ENCODE measurements at regions not wholly inside any gene's neighbourhood (a gene's known extent, or its start where the extent isn't known, plus 50 kb on each side); places are given as distances from the start of the nearest gene placed in this dataset.
"Not testable (repeated sequence)": the region's sequence is repeated elsewhere in the genome, so short reads cannot be mapped to it uniquely, and the experiment has no call there.

- not testable (repeated sequence) for DNase-seq
Measured at GRCh38 chr1:81244612-81245011, 556.1 kb upstream of the ADGRL2 start.

- DNase-seq = no peak
Measured at GRCh38 chr1:81242103-81242502, 558.6 kb upstream of the ADGRL2 start.

DNA sequence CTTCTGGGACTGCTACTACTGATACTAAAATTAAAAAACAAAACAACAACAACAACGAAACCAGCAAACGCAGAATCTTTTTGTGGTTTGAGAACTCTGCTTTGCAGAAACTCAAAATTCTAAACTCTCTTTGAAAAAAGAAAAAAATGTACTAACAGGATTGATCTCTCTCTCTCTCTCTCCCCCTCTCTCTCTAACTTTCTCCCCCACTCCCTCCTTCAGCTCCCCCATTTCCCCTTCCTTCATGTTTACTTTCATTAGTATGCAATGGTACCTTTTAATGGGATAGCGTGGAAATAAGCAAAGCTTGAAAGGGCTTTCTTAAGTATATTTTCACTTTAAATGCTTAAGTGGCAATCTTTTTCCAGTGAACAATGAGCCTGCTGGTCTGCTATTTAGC lies 562.6 kb upstream of the ADGRL2 start:
- DNase-seq = no peak

DNA sequence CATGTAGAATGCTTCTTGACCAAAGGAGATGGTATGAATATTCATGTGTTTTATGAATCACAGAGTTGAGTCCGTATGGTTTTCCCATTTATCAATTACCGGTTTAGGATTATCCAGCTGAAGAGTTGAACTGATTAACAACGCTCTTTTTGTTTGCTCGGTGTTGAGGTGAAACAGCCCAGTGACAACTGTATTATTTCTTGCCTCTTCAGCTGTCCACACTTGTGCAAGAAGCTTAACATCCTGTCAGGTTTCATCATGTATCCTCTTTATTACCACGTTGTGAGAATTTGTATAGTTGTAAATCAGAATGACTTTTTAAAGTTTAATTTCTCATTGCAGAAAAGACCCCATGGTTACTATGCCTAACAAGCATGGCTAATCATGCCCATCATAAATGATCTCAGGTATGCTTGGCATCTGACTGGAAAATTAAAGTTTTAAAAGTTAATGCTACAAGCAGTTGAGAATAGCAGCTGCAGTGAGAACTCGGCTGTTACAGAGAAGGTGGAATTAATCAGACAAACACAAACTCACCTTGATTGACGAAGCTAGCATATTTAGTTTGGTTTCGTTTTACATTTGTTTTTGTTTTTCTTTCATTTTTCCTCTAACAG lies 563.2 kb upstream of the ADGRL2 start:
- no peak for DNase-seq

GRCh38 chr1:81234237-81234636 lies 566.5 kb upstream of the ADGRL2 start:
- no peak for DNase-seq

DNA sequence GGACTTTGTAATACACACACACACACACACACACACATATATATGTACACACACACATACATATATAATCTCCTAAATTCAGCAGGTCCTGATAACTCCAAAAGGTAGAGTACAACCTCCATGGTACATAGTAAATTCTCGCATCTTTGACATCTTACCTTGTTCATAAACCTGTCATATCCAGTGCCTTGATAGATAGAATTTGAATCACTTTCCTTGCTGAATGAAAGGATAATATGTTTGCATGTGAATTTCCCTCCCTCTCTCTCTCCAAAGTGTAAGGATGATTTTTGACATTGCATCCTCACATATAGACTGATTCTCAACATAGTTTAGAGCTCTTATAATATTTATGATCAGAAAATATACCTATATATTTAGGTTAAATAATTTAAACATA lies 567.1 kb upstream of the ADGRL2 start:
- DNase-seq = no peak

GRCh38 chr1:81232420-81232819 lies 568.3 kb upstream of the ADGRL2 start:
- no peak for DNase-seq

DNA sequence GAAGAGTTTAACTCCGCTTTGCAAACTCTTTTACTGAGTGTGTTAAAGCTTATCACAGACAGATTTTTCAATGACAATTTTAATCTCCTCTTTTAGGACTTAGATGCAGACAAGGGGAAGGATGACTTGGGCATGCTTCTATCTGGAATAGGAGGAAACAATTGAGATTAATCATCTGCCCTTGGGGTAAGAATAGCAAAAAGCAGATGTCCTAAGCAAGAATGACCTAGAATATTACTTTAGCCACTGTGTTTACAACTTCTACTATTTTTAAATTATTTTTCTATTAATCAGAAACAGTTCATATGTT lies 569.0 kb upstream of the ADGRL2 start:
- DNase-seq = no peak

DNA sequence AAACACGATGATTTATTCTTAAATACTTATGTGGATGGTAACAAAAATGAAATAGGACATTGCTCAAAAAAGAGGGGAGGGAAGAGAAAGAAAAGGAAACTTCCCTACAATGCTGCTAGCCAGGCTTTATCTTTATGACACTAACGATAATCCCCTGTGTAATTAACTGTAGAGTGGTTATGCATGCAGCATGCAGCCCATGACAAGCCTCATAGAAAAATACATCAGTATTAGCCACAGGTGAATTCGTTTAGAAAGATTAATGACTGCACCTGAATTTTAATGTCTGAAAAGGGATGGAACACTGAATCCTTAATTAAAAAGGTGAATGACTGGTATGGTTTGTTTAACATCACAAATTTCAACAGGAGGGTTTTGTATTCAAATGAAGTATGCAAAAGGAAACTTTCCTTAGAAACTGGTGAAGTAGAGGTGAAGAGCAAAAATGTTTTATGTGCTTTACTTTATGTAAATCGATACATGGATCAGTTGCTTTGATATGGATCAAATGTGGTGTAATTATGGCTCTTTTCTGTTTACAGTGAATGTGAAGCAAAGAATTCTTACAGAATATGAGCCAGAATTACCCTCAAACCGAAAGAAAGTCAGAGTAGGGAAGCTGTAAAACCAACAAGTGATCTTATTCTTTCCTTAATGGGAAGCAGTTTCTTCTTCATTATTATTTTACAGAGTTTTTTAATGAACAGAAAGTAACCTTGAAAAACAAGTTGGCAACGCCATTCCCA lies 569.6 kb upstream of the ADGRL2 start:
- DNase-seq = no peak

DNA sequence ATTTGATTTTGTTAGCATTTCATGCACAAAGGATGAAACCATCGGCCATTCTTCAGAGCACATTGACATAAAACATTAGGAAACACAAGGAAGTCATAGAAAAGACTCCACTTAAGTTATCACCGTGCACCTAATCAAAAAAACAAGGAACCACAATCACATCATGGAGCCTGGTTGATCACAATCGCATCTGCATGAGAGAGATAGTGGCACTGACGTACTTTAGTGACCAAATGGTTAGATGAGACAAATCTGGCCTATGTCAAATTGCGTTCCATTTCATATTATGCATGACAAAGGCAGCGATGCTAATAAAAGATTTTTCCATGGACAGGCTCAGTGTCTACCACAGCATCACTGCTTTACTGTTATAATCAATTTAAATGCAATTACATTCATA lies 571.8 kb upstream of the ADGRL2 start:
- no peak for DNase-seq

DNA sequence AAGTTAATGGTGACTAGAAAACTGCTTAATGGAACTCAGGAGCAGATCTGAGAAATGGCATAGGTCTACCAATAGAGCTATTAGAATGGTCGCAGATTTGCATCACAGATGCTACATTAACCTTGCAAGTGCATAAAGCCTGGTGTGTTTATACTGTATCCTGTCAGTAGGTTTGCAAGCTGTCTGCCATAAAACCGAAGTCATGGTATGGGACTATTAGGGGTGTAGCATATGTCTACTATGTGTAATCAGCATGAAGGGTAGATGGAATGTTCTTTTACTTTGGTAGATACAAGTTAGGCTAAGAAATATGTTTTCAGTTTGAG lies 574.2 kb upstream of the ADGRL2 start:
- DNase-seq = no peak

GRCh38 chr1:81225789-81226602 lies 574.7 kb upstream of the ADGRL2 start:
- DNase-seq = no peak

DNA sequence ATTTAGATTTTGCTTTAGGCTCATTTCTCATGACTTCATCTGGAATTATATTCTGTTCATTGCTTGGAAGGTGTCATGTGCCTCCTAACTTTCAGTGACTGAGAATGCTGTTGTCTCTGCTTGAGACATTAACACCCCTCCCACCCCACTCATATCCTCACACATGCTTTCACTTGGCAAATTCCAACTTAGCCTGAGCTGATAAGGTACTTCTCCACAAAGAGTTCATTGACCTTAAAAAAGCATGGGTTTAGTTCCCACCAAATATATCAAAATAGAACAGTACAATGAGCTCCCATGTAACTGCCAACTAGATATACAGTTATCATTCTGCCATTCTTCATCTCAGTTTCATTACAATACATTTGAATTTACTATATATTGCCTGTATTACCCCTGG lies 576.5 kb upstream of the ADGRL2 start:
- DNase-seq = no peak

DNA sequence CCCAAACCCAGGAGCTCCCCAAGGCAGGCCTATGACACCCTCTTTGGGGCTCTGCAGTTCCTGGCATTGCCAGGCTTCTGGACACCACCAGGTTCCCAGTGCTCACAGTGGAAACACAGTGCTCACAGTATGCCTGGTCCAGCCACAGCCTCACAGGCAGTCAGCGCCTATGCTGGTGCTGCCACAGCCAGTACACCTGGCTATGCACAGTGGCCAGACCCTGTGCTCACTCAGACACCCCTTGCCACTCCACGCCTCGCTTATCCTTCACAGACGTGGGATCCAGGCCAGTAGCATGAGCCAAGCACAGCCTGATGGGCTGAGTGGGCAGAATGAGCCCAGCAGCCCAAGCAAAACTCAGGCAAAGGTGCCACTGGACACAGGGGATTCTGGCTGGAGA lies 579.2 kb upstream of the ADGRL2 start:
- DNase-seq = no peak

- DNase-seq = no peak
Measured at GRCh38 chr1:81220614-81221071, 580.1 kb upstream of the ADGRL2 start.

DNA sequence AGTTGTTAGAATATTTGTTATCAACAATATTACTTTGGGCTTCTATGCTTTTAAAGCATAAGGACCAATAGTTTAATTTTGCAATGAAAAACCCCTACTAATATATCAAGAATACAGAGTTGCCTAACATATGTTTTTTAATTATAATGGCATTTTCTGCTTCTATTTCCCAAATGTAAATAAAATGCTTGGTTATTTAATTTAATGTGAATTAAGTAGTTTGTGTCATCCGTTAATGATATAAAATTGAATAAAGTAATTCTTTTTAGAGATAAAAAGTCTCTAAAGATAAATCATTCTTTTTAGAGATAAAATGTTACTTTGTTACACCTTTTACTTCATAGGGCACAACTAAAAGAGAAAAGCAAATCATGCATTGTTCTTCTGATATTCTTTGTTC lies 583.7 kb upstream of the ADGRL2 start:
- no peak for DNase-seq

GRCh38 chr1:81213279-81213678 lies 587.5 kb upstream of the ADGRL2 start:
- DNase-seq = no peak

GRCh38 chr1:81209461-81209860 lies 591.3 kb upstream of the ADGRL2 start:
- DNase-seq = no peak

DNA sequence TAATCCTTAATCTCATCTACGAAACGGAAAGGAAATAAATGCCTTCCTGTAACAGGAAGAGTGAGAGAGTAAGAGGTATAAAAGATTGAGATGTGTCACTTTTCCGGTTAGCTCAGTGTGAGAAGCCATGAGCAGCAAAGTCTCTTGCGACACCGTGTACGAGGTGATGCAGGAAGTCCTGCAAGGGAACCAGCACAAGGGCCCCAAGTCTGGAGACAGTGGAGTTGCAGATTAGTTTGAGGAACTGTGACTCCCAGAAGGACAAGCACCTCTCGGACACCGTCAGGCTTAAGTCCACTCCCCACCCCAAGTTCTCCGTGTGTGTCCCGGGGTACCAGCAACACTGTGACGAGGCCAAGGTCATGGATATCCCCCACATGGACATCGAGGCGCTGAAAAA lies 592.3 kb upstream of the ADGRL2 start:
- no peak for DNase-seq

DNA sequence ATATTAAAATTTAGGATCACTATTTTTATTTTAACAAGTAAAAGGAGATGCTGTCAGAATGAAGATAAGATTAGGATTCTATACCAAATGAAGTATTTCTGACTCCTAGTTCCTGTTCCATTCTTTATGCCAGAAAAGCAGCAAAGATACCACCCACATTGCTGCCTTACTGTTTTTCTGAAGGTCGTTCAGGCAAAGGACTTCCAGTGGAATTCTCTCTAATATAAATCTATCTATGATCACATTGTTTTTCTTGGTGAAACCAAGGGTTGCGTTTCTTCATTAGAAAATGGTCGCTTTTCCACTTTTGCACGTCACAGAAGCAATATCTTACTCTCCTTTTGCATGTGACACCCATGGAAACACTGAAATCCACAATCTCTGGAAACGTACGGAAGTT lies 594.8 kb upstream of the ADGRL2 start:
- DNase-seq = no peak

DNA sequence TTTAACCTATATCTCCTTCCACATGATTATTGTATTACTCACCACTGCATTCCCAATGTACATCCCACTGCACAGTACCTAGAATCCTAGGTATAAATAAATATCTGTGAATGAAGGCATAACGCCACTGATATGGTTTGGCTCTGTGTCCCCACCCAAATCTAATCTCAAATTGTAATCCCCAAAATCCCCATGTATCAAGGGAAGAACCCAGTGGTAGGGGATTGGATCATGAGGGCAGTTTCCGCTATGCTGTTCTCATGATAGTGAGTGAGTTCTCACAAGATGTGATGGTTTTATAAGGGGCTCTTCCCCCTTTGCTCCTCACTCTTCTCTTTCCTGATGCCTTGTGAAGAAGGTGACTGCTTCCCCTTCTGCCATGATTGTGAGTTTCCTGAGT lies 599.0 kb upstream of the ADGRL2 start:
- DNase-seq = no peak

DNA sequence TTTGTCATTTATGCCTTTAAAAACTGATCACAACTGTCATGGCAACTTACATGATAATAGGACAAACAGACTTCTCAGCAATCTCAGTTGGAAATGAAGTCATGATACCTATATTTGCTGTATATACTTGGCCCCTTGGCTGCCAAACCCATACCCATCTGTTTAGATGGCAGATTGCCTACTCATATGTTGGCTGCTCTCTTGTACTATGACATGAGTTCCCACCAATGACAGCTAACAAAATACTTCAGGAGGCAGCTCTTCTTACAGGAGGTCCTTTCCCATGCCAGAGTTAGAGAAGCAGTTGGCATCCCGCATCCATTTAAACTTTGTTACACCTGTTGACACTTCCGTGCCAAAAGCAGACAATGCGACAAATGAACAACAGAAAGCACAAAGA lies 603.1 kb upstream of the ADGRL2 start:
- DNase-seq = no peak

DNA sequence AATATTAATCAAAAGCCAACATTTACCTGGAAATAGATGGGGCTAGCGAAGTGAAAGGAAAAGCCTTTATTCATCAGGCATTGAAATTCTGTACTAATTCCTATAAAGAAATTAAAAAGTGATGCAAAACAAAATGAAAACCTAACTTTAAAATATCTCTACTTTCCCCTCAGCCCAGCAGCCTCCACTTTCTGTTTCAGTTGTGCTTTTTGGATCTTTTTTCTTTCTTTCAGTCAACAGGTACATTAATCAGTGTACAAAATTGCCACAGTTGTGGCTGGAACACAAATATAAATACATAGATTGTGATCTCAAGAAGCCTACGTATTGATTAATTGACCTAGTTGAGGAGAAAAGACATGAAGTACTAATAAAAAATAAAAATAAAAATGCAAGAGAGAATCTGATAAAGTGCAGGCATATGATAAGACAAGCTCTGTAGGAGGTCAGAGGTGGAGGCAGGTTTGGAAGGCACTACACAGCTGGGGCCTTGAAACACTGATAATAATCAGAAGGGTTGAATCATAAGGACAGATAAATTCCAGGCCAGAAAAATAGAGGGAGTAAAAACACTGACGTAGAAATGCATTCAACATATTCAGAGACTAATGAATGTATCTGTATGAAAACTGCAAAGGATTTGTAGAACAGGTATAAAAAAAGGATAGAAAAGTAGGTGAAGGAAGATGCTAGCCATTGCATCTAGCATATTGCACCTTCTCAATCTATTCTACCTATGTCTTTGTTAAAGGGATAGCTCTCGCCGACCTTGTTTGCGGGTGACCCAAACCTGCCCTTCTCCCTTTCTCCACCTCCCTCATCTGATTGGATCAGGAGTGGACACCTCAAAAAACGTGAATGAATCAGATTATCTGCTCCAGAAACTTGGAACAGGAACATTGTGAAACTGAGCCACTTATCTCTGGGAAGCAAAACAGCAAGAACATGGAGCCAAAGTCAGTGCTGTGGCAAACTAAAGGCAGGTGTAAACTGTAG lies 607.8 kb upstream of the ADGRL2 start:
- DNase-seq = no peak
